GM12878 (cell line): ENCODE measurements at regions not wholly inside any gene's neighbourhood (a gene's known extent, or its start where the extent isn't known, plus 50 kb on each side); places are given as distances from the start of the nearest gene placed in this dataset.
A peak's percentile ranks its signal among the peaks of the same experiment; 100 is the strongest.

Experiments used
- ATAC-seq: fragments of 200-7000 bp; cut with Tn5 transposase; 3 replicates; pipeline ENCODE4 v1.9.1; 2020; ENCODE audit warnings: mild to moderate bottlenecking, moderate library complexity
- BruUV-seq: library from RNA; stranded (reverse); fragments of 400-500 nt; replicated peaks from 2 replicates; lab custom pipeline; 2021; lab: Mats Ljungman, UMichigan
- CTCF ChIA-PET: fragments of 300-600 bp; sonication (Branson Sonifier 250); formaldehyde crosslinking; extraction: SDS; loops from one replicate; lab custom pipeline; 2021; ENCODE audit warnings: inconsistent platforms; lab: Yijun Ruan, JAX
- POLR2A ChIA-PET: fragments of 350-600 bp; formaldehyde crosslinking; extraction: SDS; loops from one replicate; lab custom pipeline; 2021; ENCODE audit warnings: inconsistent platforms; lab: Charles Lee
- RAD21 ChIA-PET: fragments of 300-600 bp; sonication (Branson Sonifier 250); formaldehyde crosslinking; loops from one replicate; lab custom pipeline; 2023; ENCODE audit warnings: antibody characterized with exemption; ENCODE audit not compliant: unreplicated experiment; lab: Charles Lee
- SMC1A ChIA-PET: fragments of 300-600 bp; sonication (Branson Sonifier 250); formaldehyde crosslinking; loops from one replicate; lab custom pipeline; 2023; ENCODE audit not compliant: unreplicated experiment, uncharacterized antibody; lab: Charles Lee
- DNase-seq: peaks from one replicate; pipeline ENCODE4 v3.0.0-alpha.2; 2011; ENCODE audit warnings: low read depth, low spot score
- FAIRE-seq: peaks from 3 replicates; lab custom pipeline; 2011; peaks lifted over from hg19 to GRCh38; lab: Jason Lieb, UNC
- H2AFZ ChIP-seq: 2 replicates; pipeline ENCODE4 v1.6.0; 2011; ENCODE audit warnings: low read depth, low read length, control low read depth; ENCODE audit not compliant: control insufficient read depth
- H3K27ac ChIP-seq: 2 replicates; pipeline ENCODE4 v1.5.1; 2011; ENCODE audit warnings: control low read depth; ENCODE audit not compliant: control insufficient read depth, insufficient read depth
- H3K27me3 ChIP-seq, 2 experiments: replicated peaks in 1 of 2; 2 replicates each; pipeline versions ENCODE4 v1.6.0 to v1.6.1; 2011; ENCODE audit warnings: low read length in 1 of 2; ENCODE audit not compliant: control insufficient read depth in 2 of 2, insufficient read depth in 2 of 2
- H3K36me3 ChIP-seq, 2 experiments: 2 replicates each; pipeline ENCODE4 v1.5.1; 2011; ENCODE audit warnings: low read length in 1 of 2; ENCODE audit not compliant: control insufficient read depth in 2 of 2, insufficient read depth in 2 of 2
- H3K4me1 ChIP-seq: 2 replicates; pipeline ENCODE4 v1.6.1; 2011; ENCODE audit warnings: mild to moderate bottlenecking, low read length, moderate library complexity, mixed read lengths; ENCODE audit not compliant: control insufficient read depth, insufficient read depth
- H3K4me2 ChIP-seq: 2 replicates; pipeline ENCODE4 v1.6.0; 2011; ENCODE audit warnings: control low read depth; ENCODE audit not compliant: control insufficient read depth, insufficient read depth
- H3K4me3 ChIP-seq: fragments of 200-600 bp; sonication (generic); 2 replicates; pipeline ENCODE4 v1.5.1; 2016
- H3K79me2 ChIP-seq: 2 replicates; pipeline ENCODE4 v1.6.0; 2011; ENCODE audit warnings: low read length; ENCODE audit not compliant: control insufficient read depth, insufficient read depth
- H3K9ac ChIP-seq: 2 replicates; pipeline ENCODE4 v1.8.0; 2011; ENCODE audit warnings: low read length, control low read depth, mixed read lengths; ENCODE audit not compliant: control insufficient read depth, insufficient read depth
- H3K9me3 ChIP-seq: replicated peaks from 3 replicates; pipeline ENCODE4 v1.5.1; 2011; ENCODE audit warnings: mild to moderate bottlenecking, low read length; ENCODE audit not compliant: control insufficient read depth, insufficient read depth
- H4K20me1 ChIP-seq: 2 replicates; pipeline ENCODE4 v1.6.0; 2011; ENCODE audit not compliant: control insufficient read depth, insufficient read depth
- BCL3 ChIP-seq: IDR thresholded peaks from 2 replicates; pipeline ENCODE4 v1.6.1; 2011; ENCODE audit warnings: borderline replicate concordance, low read depth, mild to moderate bottlenecking, moderate library complexity, low read length; ENCODE audit not compliant: insufficient read depth, poor library complexity, severe bottlenecking
- CTCF ChIP-seq, 3 experiments: IDR thresholded peaks in 2 of 3; conservative IDR thresholded peaks in 1 of 3; 2 replicates each; pipeline ENCODE4 v1.5.1; 2011; ENCODE audit warnings: low read depth in 3 of 3, low read length in 3 of 3, mild to moderate bottlenecking in 3 of 3, control low read depth in 2 of 3, moderate library complexity in 2 of 3, inconsistent platforms in 1 of 3, mixed read lengths in 1 of 3; ENCODE audit not compliant: control insufficient read depth in 2 of 3, insufficient read depth in 1 of 3; ENCODE audit errors: extremely low read depth in 1 of 3
- DPF2 ChIP-seq: fragments of 450-650 bp; IDR thresholded peaks from 2 replicates; pipeline ENCODE4 v1.6.1; 2017; ENCODE audit warnings: mild to moderate bottlenecking
- EED ChIP-seq: sonication (generic); IDR thresholded peaks from 2 replicates; pipeline ENCODE4 v1.6.1; 2016; ENCODE audit warnings: antibody characterized with exemption, low read depth
- KLF5 ChIP-seq: fragments of 450-650 bp; IDR thresholded peaks from 2 replicates; pipeline ENCODE4 v1.6.1; 2014; ENCODE audit warnings: mild to moderate bottlenecking; ENCODE audit not compliant: partially characterized antibody
- NR2F1 ChIP-seq: fragments of 450-650 bp; conservative IDR thresholded peaks from 2 replicates; pipeline ENCODE4 v1.6.1; 2017; ENCODE audit warnings: mild to moderate bottlenecking
- PAX5 ChIP-seq: IDR thresholded peaks from 2 replicates; pipeline ENCODE4 v1.6.1; 2011; ENCODE audit warnings: low read depth, low read length, borderline replicate concordance
- PRDM15 ChIP-seq: fragments of 450-650 bp; formaldehyde crosslinking; IDR thresholded peaks from 2 replicates; pipeline ENCODE4 v1.4.0; 2020; ENCODE audit warnings: mild to moderate bottlenecking, moderate library complexity
- RAD21 ChIP-seq: IDR thresholded peaks from 2 replicates; pipeline ENCODE4 v1.6.1; 2011; ENCODE audit warnings: mild to moderate bottlenecking, low read depth, low read length, moderate library complexity; ENCODE audit not compliant: insufficient read depth
- SP1 ChIP-seq: IDR thresholded peaks from one replicate; pipeline ENCODE4 v1.6.1; 2011; ENCODE audit warnings: low read depth, low read length
- SUPT20H ChIP-seq: IDR thresholded peaks from 2 replicates; pipeline ENCODE4 v1.6.1; 2011; ENCODE audit warnings: low read depth, mild to moderate bottlenecking, low read length, moderate library complexity, borderline replicate concordance; ENCODE audit not compliant: control insufficient read depth
- WGBS: methylation state at CpG from one replicate; pipeline ENCODE4 v1.1.6; 2016; ENCODE audit warnings: low lambda C conversion rate; ENCODE audit not compliant: insufficient replicate concordance, insufficient coverage; ENCODE audit errors: missing lambda C conversion rate; 5-methylcytosine and 5-hydroxymethylcytosine counted together
- in situ Hi-C: fragments of 300-500 bp; cut with MboI; formaldehyde crosslinking; loops from 9 replicates; pipeline ENCODE4 v1.14.3; 2018; ENCODE audit warnings: mixed read lengths
- intact Hi-C: fragments of 100-400 bp; cut with micrococcal nuclease; formaldehyde crosslinking; loops from one replicate; pipeline ENCODE4 v1.14.2; 2022; ENCODE audit not compliant: unreplicated experiment

GRCh38 chr1:165129568-165130164 lies 226.8 kb downstream of the LMX1A start:
- peak; percentile 72 for FAIRE-seq

More at GRCh38 chr1:165129568-165130164, 226.8 kb downstream of the LMX1A start:
- no peaks in the 10 kb centered on the region for H3K9me3 ChIP-seq
- no peaks in the 10 kb centered on the region for H3K4me1 ChIP-seq
- no peaks in the 10 kb centered on the region for H3K79me2 ChIP-seq
- ATAC-seq (peak; percentile 89), DNase-seq (no peak)
- ChIA-PET RAD21 (interaction anchor here (0.6 to 1.4 kb wide), 4 partner anchors 10 to 238 kb away, joined by 3 to 5 read pairs (median 4); no protein-coding TSS in a partner anchor), POLR2A (no interaction called here), CTCF (interaction anchor here (0.8 to 3.3 kb wide), 11 partner anchors 10 to 463 kb away, joined by 3 to 27 read pairs (median 6); no protein-coding TSS in a partner anchor), SMC1A (interaction anchor here (1.4 to 1.5 kb wide), 2 partner anchors 13 to 237 kb away, joined by 4 to 9 read pairs; no protein-coding TSS in a partner anchor)
- H3K27me3 ChIP-seq = no peaks in the 10 kb centered on the region; a peak in 1 of 4 replicates
- no peaks in the 10 kb centered on the region for H4K20me1 ChIP-seq
- in situ Hi-C loops (no loop called here), intact Hi-C loops (no loop called here)
- H3K36me3 ChIP-seq = no peaks in the 10 kb centered on the region
- H2AFZ ChIP-seq = no peak overlapping the region
- no TSS peak for BruUV-seq
- H3K4me3 ChIP-seq = no peak overlapping the region
- H3K9ac ChIP-seq = no peak overlapping the region
- no peak overlapping the region for H3K4me2 ChIP-seq
- H3K27ac ChIP-seq = no peak overlapping the region
- 4% methylated on average over 6 of the region's 6 CpGs for WGBS
- TF ChIP-seq KLF5 (no peak), SUPT20H (no peak), PRDM15 (no peak), RAD21 (peak; percentile 40), EED (no peak), DPF2 (no peak), PAX5 (no peak), NR2F1 (no peak), SP1 (no peak), BCL3 (no peak), CTCF (IDR thresholded peaks at IDR 0.05 in 2 of 3, conservative IDR thresholded peaks at IDR 0.05 in 1 of 3; ENCODE audit: control insufficient read depth in 2 of 3, extremely low read depth in 1 of 3, insufficient read depth in 1 of 3, low read depth in 3 of 3, low read length in 3 of 3) (peak; percentile 65 to 69 (median 68))
- TF ChIP-seq, all 136 proteins: peak for 2
